GM12801 (cell line): ENCODE measurements at regions not wholly inside any gene's neighbourhood (a gene's known extent, or its start where the extent isn't known, plus 50 kb on each side); places are given as distances from the start of the nearest gene placed in this dataset.

Experiments used
- CTCF ChIP-seq: IDR thresholded peaks from one replicate; pipeline ENCODE4 v1.5.1; 2011; ENCODE audit warnings: control low read depth; ENCODE audit not compliant: insufficient read length; ENCODE audit errors: extremely low read depth

GRCh38 chr1:58063095-58063494 is 483.4 kb downstream of the OMA1 start:
- no peak for TF ChIP-seq CTCF

DNA sequence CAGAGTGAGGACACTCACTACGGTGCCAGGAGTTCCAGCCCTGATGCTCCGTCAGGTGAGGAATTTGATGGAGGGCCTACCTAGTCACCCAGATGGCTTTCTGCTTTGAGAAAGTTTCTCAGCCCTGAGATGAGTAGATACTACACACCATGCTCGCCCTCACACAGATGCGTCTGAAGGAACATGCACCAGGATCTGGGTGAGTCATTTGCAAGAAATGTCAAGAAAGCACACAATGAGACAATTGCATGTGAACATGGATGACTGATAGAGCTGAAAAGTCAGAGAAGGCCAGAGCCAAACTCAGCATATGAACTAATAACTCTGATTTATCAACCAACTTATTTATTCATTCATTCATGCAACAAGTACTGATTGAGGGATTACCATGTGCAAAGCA is 483.9 kb downstream of the OMA1 start:
- no peak for TF ChIP-seq CTCF

GRCh38 chr1:58060559-58061170 is 485.9 kb downstream of the OMA1 start:
- no peak for TF ChIP-seq CTCF

DNA sequence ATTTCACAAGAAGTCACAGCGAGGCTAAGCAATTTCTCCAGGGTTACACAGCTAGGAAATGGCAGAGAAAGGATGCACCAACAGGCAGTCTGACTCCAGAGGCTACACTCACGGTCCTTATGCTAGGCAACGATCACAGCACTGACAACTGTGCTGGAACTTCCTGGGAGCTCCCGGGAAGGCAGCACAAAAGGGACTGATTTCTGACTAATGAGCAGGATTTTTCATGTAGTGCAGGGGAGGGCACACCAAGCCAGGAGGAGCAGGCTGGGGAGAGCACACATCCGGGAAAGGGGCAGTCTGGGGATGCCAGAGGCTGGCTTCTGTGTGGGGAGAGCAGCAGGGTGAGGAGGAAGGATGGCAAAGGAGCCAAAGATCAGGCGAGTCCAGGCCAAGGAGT is 486.7 kb downstream of the OMA1 start:
- TF ChIP-seq CTCF, result no peak

GRCh38 chr1:58058323-58058722 is 488.2 kb downstream of the OMA1 start:
- no peak for TF ChIP-seq CTCF

- TF ChIP-seq CTCF, result no peak
These were observed 488.7 kb downstream of the OMA1 start for GRCh38 chr1:58057826-58058225.

DNA sequence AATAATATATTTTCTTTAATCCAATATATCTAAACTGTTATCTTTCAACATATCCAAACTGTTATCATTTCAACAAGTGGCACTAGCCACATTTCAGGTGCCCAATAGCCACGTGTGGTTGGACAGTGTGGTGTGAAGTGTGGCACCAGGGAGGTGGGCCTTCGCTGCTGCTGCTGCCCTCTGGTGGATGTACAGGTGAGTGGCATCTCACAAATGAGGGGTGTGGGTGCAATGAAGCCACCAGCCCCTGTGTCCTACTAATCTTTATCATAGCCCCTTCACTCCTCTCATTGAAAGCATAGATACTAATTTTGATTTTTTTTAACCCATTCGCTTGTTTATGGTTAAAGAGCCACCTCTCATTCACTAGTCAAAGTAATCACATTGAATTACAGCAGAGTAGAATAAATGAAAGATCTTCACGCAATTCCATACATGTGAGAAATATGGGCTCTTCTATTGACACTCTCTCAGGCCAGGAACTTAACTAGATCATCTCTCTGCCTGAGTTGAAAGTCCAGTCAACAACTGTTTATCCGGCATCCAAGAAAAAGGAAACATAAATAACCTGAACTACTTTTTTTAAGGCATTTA is 499.2 kb downstream of the OMA1 start:
- TF ChIP-seq CTCF, result no peak
